ENCODE measurements at regions not wholly inside any gene's neighbourhood (a gene's known extent, or its start where the extent isn't known, plus 50 kb on each side); places are given as distances from the start of the nearest gene placed in this dataset.

DNA sequence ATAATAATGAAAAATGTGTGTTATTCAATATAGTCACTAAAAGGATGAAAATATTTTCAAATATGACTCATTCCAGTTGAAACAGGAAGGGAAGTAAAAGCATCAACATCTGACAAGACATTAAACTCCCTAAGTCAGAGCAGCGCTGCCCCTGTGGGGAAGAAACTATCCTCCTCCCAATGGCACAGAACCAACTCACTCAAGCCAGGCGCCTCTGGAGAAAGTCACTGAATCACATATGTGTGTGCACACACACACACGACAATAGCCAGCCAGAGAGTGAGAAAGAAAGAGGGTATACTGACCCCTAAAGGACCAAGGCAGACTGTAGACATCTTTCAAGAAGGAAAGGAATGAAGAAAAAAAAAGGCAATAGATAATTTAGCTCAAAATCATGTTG, 126.9 kb downstream of the SETD4 start:
- H3K36me3 ChIP-seq (ENCODE audit: control insufficient read depth, insufficient read depth, low read length, severe bottlenecking): no peaks in the 10 kb centered on the region
- H3K9ac ChIP-seq (ENCODE audit: low read length): peak overlapping the region; percentile 57
- peak overlapping the region; percentile 38 for H3K4me3 ChIP-seq (ENCODE audit: low read length)
- no peaks in the 10 kb centered on the region for H3K27me3 ChIP-seq (replicated peaks; ENCODE audit: control insufficient read depth, insufficient read depth, low read length)
- H3K9me3 ChIP-seq (ENCODE audit: control insufficient read depth, low read length): no peaks in the 10 kb centered on the region
- DNase-seq (ENCODE audit: low read depth): peak; percentile 78
- H3K4me1 ChIP-seq (ENCODE audit: control insufficient read depth, insufficient read depth, low read length): peaks cover 18% of the 10 kb centered on the region

DNA sequence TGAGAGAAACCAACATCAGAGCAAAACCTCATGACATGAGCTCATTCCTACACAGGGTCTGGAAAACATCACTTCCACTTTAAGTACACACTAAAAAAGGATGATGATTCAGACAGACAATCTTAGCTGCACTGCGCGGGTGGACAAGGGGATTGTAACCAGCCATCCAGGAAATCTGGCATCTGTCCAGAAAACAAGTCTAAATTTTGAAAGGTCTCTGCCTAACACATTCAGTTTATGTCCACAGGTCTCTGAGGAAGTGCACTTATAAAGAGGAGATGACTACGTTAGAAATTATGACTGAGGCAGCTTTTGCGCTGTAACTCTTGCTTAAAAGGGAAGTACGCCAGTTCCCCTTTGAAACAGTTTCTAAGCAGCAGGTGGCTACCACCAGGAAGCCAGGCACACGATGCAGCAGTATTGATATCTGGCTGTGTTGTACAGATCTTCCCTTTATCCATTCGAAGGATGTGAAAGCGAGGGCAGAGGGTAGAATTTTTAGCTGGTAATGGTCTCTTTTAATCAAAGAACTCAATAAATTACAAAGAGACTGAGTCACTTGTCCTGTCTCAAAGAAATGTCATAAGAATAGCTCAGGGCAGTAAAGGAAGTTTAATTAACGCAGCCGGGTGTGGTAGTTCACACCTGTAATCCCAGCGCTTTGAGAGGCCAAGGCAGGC, 128.0 kb downstream of the SETD4 start:
- DNase-seq (ENCODE audit: low read depth): peak; percentile 83
- Histone ChIP-seq H3K9ac (ENCODE audit: low read length) (peak overlapping the region; percentile 45), H3K9me3 (ENCODE audit: control insufficient read depth, low read length) (no peaks in the 10 kb centered on the region), H3K4me3 (ENCODE audit: low read length) (peak overlapping the region; percentile 62), H3K27me3 (replicated peaks; ENCODE audit: control insufficient read depth, insufficient read depth, low read length) (no peaks in the 10 kb centered on the region), H3K36me3 (ENCODE audit: control insufficient read depth, insufficient read depth, low read length, severe bottlenecking) (no peaks in the 10 kb centered on the region), H3K4me1 (ENCODE audit: control insufficient read depth, insufficient read depth, low read length) (peaks cover 18% of the 10 kb centered on the region)

DNA sequence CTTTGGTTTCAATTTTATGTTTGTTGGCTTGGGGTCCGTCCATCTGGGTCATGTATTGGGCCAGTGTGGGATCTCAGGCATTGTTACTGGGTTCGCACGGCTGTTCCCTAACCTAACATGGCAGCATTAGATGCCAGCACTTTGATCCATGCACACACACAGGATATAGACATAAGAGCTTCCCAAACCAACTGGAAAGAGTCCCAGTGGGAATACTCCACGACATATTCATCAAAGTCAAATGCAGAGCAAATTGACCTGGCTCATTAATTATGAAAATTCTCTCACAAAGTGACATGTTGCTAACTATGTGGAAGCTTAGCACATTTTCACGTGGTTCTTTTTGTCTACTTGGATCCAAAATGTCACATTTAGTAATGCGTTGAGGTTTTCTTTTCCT, 130.4 kb downstream of the SETD4 start:
- DNase-seq (ENCODE audit: low read depth): no peak
- H3K27me3 ChIP-seq (replicated peaks; ENCODE audit: control insufficient read depth, insufficient read depth, low read length): no peaks in the 10 kb centered on the region
- H3K36me3 ChIP-seq (ENCODE audit: control insufficient read depth, insufficient read depth, low read length, severe bottlenecking): no peaks in the 10 kb centered on the region
- H3K9me3 ChIP-seq (ENCODE audit: control insufficient read depth, low read length): no peaks in the 10 kb centered on the region
- peaks cover 27% of the 10 kb centered on the region for H3K4me1 ChIP-seq (ENCODE audit: control insufficient read depth, insufficient read depth, low read length)
- no peak overlapping the region for H3K4me3 ChIP-seq (ENCODE audit: low read length)
- no peak overlapping the region for H3K9ac ChIP-seq (ENCODE audit: low read length)

DNA sequence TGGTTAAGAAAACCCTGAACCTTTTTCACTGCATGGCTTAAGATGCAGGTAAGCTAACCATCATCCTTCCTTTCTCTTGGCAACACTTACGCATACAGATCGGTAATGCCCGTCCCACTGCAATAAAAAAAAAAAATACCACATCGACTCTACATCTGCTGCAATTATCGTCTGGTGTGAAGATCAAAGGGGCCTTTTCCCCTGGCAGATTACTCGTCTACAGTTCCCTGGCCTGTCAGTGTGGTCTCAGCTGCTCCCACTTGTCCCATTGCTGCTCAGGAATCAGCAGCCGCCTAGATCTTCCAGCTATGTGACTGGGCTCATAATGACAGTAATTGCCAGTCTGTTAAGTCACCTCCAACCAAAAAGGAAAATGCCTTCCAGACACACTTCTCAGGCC, 133.1 kb downstream of the SETD4 start:
- DNase-seq (ENCODE audit: low read depth): no peak
- no peaks in the 10 kb centered on the region for H3K36me3 ChIP-seq (ENCODE audit: control insufficient read depth, insufficient read depth, low read length, severe bottlenecking)

GRCh38 chr21:35926003-35926740, 134.2 kb downstream of the SETD4 start:
- H3K4me1 ChIP-seq (ENCODE audit: control insufficient read depth, insufficient read depth, low read length): peaks cover 31% of the 10 kb centered on the region
- H3K9me3 ChIP-seq (ENCODE audit: control insufficient read depth, low read length): no peaks in the 10 kb centered on the region
- no peak overlapping the region for H3K9ac ChIP-seq (ENCODE audit: low read length)
- H3K27me3 ChIP-seq (replicated peaks; ENCODE audit: control insufficient read depth, insufficient read depth, low read length): no peaks in the 10 kb centered on the region
- DNase-seq (ENCODE audit: low read depth): no peak
- H3K36me3 ChIP-seq (ENCODE audit: control insufficient read depth, insufficient read depth, low read length, severe bottlenecking): no peaks in the 10 kb centered on the region
- H3K4me3 ChIP-seq (ENCODE audit: low read length): no peak overlapping the region

More for the DNA sequence above, 133.1 kb downstream of the SETD4 start:
- Histone ChIP-seq H3K9me3 (ENCODE audit: control insufficient read depth, low read length) (no peaks in the 10 kb centered on the region), H3K4me3 (ENCODE audit: low read length) (no peak overlapping the region), H3K4me1 (ENCODE audit: control insufficient read depth, insufficient read depth, low read length) (peaks cover 37% of the 10 kb centered on the region), H3K9ac (ENCODE audit: low read length) (no peak overlapping the region), H3K27me3 (replicated peaks; ENCODE audit: control insufficient read depth, insufficient read depth, low read length) (no peaks in the 10 kb centered on the region)

GRCh38 chr21:35925497-35925896, 134.8 kb downstream of the SETD4 start:
- no peak overlapping the region for H3K4me3 ChIP-seq (ENCODE audit: low read length)
- H3K9me3 ChIP-seq (ENCODE audit: control insufficient read depth, low read length): no peaks in the 10 kb centered on the region
- DNase-seq (ENCODE audit: low read depth): peak; percentile 8
- H3K4me1 ChIP-seq (ENCODE audit: control insufficient read depth, insufficient read depth, low read length): peaks cover 31% of the 10 kb centered on the region
- no peaks in the 10 kb centered on the region for H3K27me3 ChIP-seq (replicated peaks; ENCODE audit: control insufficient read depth, insufficient read depth, low read length)
- no peak overlapping the region for H3K9ac ChIP-seq (ENCODE audit: low read length)
- no peaks in the 10 kb centered on the region for H3K36me3 ChIP-seq (ENCODE audit: control insufficient read depth, insufficient read depth, low read length, severe bottlenecking)

- DNase-seq (ENCODE audit: low read depth): peak; percentile 11
- Histone ChIP-seq H3K9ac (ENCODE audit: low read length) (no peak overlapping the region), H3K36me3 (ENCODE audit: control insufficient read depth, insufficient read depth, low read length, severe bottlenecking) (no peaks in the 10 kb centered on the region)
Observed at GRCh38 chr21:35924714-35925301, 135.5 kb downstream of the SETD4 start.

DNA sequence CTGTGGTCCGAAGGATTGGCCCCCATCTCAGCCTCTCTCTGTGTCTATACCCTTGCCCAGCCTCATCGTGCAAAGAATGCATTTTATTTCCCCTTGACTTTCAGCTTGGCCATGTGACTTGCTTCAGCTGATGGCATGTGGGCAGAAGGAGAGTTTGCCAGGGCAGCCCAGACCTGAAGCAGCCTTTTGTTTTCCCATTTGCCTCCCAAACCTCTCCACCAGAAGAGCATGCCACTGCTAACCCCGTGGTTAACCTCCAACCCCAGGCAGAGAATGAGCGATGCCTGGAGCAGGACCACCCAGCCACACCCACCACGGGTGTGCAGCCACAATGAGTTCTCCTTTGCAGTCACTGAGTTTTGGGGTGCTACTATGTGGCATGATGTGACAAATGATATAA, 136.4 kb downstream of the SETD4 start:
- Histone ChIP-seq H3K4me3 (ENCODE audit: low read length) (no peak overlapping the region), H3K27me3 (replicated peaks; ENCODE audit: control insufficient read depth, insufficient read depth, low read length) (no peaks in the 10 kb centered on the region), H3K4me1 (ENCODE audit: control insufficient read depth, insufficient read depth, low read length) (peaks cover 31% of the 10 kb centered on the region), H3K36me3 (ENCODE audit: control insufficient read depth, insufficient read depth, low read length, severe bottlenecking) (no peaks in the 10 kb centered on the region), H3K9me3 (ENCODE audit: control insufficient read depth, low read length) (no peaks in the 10 kb centered on the region), H3K9ac (ENCODE audit: low read length) (no peak overlapping the region)
- no peak for DNase-seq (ENCODE audit: low read depth)

More at GRCh38 chr21:35924714-35925301, 135.5 kb downstream of the SETD4 start:
- Histone ChIP-seq H3K27me3 (replicated peaks; ENCODE audit: control insufficient read depth, insufficient read depth, low read length) (no peaks in the 10 kb centered on the region), H3K9me3 (ENCODE audit: control insufficient read depth, low read length) (no peaks in the 10 kb centered on the region), H3K4me3 (ENCODE audit: low read length) (no peak overlapping the region), H3K4me1 (ENCODE audit: control insufficient read depth, insufficient read depth, low read length) (peaks cover 31% of the 10 kb centered on the region)

GRCh38 chr21:35922618-35923017, 137.7 kb downstream of the SETD4 start:
- peaks cover 31% of the 10 kb centered on the region for H3K4me1 ChIP-seq (ENCODE audit: control insufficient read depth, insufficient read depth, low read length)
- no peaks in the 10 kb centered on the region for H3K27me3 ChIP-seq (replicated peaks; ENCODE audit: control insufficient read depth, insufficient read depth, low read length)
- H3K36me3 ChIP-seq (ENCODE audit: control insufficient read depth, insufficient read depth, low read length, severe bottlenecking): no peaks in the 10 kb centered on the region
- H3K4me3 ChIP-seq (ENCODE audit: low read length): peak overlapping the region; percentile 20
- DNase-seq (ENCODE audit: low read depth): no peak
- H3K9ac ChIP-seq (ENCODE audit: low read length): no peak overlapping the region
- no peaks in the 10 kb centered on the region for H3K9me3 ChIP-seq (ENCODE audit: control insufficient read depth, low read length)

- no peak overlapping the region for H3K9ac ChIP-seq (ENCODE audit: low read length)
- H3K4me3 ChIP-seq (ENCODE audit: low read length): no peak overlapping the region
- DNase-seq (ENCODE audit: low read depth): no peak
- no peaks in the 10 kb centered on the region for H3K27me3 ChIP-seq (replicated peaks; ENCODE audit: control insufficient read depth, insufficient read depth, low read length)
- no peaks in the 10 kb centered on the region for H3K36me3 ChIP-seq (ENCODE audit: control insufficient read depth, insufficient read depth, low read length, severe bottlenecking)
- H3K4me1 ChIP-seq (ENCODE audit: control insufficient read depth, insufficient read depth, low read length): peaks cover 31% of the 10 kb centered on the region
- no peaks in the 10 kb centered on the region for H3K9me3 ChIP-seq (ENCODE audit: control insufficient read depth, low read length)
Observed at GRCh38 chr21:35921471-35921870, 138.9 kb downstream of the SETD4 start.

DNA sequence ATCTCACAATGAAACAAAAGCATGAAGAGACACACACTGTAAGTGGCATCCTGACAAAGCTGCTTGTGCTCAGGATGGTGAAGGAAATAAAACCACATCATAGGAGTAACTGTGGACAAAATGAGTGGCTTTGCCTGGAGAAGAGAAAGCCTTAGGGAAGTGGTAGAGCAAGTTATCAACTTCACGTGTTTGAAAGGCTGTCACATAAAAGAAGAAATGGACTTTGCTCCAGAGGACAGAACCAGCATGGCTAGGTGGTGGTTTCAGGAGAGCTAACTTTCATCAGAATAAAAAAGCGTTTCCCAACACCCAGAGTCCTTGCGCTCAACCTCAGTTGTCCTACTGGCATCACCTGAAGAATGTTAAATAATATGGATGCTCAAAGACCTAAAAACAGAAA, 139.9 kb downstream of the SETD4 start:
- no peaks in the 10 kb centered on the region for H3K36me3 ChIP-seq (ENCODE audit: control insufficient read depth, insufficient read depth, low read length, severe bottlenecking)
- H3K4me1 ChIP-seq (ENCODE audit: control insufficient read depth, insufficient read depth, low read length): peaks cover 28% of the 10 kb centered on the region
- DNase-seq (ENCODE audit: low read depth): no peak
- no peaks in the 10 kb centered on the region for H3K9me3 ChIP-seq (ENCODE audit: control insufficient read depth, low read length)
- H3K27me3 ChIP-seq (replicated peaks; ENCODE audit: control insufficient read depth, insufficient read depth, low read length): no peaks in the 10 kb centered on the region
- no peak overlapping the region for H3K4me3 ChIP-seq (ENCODE audit: low read length)
- no peak overlapping the region for H3K9ac ChIP-seq (ENCODE audit: low read length)
